GM04504 (cell line): ENCODE measurements at regions not wholly inside any gene's neighbourhood (a gene's known extent, or its start where the extent isn't known, plus 50 kb on each side); places are given as distances from the start of the nearest gene placed in this dataset.

Source experiments
- DNase-seq: peaks from one replicate; pipeline ENCODE4 v3.0.0-alpha.2; 2012; ENCODE audit warnings: low read depth

DNA sequence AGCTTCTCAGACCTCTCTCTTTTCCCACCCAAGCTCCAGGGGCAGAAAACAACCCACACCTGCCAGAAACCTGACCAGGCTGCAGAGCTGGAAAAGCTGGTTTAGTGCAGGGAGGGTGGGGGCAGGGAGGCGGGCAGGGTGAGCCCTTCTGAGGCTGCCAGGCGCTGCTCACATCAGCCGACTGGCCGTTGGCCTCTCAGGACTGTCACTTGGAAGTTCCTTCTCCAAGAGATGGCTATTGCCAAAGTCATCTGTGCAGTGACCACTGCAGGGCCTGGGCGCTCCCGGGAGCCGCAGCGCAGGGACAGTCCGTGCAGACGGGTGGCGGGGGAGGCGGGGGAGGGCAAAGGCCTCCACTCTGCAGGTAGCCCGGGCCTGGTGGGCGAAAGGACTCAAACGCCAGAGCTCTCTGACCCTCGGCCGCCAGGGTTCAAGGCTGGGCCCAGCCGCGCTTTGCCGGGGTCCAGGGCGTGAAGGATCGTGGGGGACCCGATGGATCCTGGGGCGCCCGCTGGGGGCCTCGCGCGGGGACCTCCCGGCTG, 205.0 kb upstream of the IER5L start:
- DNase-seq, result no peak

GRCh38 chr9:129382281-129383018, 204.4 kb upstream of the IER5L start:
- no peak for DNase-seq

DNA sequence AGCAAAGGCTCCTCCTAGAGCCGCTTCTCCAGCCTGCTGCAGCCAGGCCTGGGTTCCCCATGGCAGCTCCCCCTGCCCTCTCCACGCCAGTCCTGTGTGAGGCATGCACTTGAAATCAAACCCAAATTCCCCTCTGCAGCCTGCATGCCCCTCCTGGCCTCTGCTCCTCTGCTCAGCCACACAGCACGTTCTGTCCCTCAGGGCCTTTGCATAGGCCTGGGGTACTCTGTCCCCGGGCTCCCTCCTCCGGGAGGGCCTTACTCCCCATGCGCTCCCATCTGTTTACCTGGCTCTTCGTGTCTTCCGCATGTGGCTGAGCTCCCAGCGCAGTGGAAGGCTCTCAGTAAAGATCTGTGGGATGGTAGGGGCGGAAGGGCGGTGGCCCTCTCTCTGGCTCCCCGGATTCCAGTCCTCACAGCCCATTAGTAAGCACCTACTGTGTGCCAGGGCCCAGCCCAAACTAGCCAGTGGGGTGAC, 203.5 kb upstream of the IER5L start:
- no peak for DNase-seq

- DNase-seq, result no peak
Measured at GRCh38 chr9:129380961-129381401, 202.9 kb upstream of the IER5L start.

- DNase-seq, result no peak
Measured at GRCh38 chr9:129379886-129380285, 201.8 kb upstream of the IER5L start.

- no peak for DNase-seq
Measured at GRCh38 chr9:129379181-129379836, 201.2 kb upstream of the IER5L start.

DNA sequence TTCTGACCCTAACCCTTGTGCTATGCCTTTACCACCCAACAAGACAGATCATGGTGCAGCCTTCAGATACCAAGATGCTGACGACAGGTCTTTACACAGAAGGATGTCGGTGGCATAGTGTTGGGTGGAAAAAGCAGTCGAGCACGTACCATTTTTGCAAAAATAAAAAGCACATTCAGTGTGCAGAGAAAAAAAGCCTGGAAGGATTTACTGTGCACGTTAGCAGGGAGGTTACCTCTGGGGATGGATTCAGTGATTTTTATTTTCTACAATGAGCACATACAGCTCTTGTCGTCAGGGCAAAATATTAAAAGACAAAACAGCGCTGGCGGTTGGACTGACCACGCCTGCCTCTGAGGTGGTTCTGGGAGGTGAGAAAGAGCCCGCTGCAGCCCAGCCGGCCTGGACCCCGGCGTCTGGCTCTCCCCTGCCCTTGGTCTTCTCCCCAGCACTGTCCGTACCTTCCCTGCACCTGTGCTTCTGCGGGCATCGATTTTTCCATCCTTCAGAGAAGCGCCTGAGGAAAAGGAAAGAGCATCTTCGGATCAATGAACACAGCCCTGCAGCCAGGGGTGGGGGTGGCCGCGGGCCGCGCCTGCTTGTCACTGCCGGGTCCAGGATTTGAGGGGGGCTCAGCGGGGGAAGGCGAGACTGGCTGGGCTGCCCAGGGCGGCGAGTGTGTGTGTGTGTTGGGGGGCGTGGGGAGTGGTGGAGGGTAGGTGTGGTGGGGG, 200.0 kb upstream of the IER5L start:
- DNase-seq, result no peak

GRCh38 chr9:129377181-129377580, 199.1 kb upstream of the IER5L start:
- no peak for DNase-seq

DNA sequence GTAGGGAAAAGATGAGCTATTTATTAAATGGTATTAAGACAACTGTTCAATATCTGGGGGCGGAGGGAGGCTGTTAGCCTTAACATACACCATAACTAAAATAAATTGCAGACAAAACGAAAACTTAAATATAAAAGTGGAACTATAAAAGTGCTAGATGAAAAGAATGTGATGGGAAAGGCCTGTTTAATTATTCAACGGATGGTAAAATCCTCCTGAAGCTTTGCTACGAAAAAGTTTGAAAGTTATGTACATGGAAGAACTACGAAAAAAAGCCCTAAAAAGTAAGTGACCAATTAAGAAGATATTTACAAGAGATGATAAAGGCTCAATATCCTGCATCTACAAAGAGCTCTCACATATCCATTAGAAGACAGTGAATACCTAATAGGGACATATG, 197.8 kb upstream of the IER5L start:
- no peak for DNase-seq

DNA sequence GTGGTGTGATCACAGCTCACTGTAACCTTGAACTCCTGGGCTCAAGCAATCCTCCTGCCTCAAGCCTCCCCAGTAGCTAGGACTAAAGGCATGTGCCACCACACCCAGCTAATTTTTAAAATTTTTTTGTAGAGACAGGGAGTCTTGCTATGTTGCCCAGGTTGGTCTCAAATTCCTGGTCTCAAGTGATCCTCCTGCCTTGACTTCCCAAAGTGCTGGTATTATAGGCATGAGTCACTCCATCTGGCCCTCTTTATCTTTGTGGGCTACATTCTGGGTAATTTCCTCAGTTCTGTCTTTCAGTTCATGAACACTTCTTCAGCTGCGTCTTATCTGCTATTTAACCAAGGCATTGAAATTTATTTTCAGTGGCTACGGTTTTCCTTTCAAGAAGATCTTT, 196.6 kb upstream of the IER5L start:
- no peak for DNase-seq

DNA sequence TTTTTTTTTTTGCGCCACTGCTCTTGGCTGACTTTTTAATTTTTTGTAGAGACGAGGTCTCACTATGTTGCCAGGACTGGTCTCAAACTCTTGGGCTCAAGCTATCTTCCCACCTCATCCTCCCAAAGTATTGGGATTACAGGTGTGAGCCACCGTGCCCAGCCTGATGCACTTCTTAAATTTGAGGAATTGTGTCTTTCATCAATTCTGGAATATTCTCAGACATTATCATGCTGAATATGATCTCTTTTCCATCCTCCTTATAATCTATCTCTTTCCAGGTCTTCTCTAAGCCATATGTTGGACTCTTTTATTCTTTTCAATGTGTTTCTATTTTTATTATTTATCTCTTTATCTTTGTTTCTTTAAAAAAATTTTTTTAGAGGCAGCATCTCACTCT, 196.2 kb upstream of the IER5L start:
- no peak for DNase-seq

GRCh38 chr9:129373361-129373760, 195.3 kb upstream of the IER5L start:
- DNase-seq, result no peak

GRCh38 chr9:129370770-129371169, 192.7 kb upstream of the IER5L start:
- DNase-seq, result no peak

GRCh38 chr9:129368444-129368978, 190.4 kb upstream of the IER5L start:
- no peak for DNase-seq

GRCh38 chr9:129367287-129367686, 189.2 kb upstream of the IER5L start:
- no peak for DNase-seq

GRCh38 chr9:129365196-129365595, 187.1 kb upstream of the IER5L start:
- no peak for DNase-seq

DNA sequence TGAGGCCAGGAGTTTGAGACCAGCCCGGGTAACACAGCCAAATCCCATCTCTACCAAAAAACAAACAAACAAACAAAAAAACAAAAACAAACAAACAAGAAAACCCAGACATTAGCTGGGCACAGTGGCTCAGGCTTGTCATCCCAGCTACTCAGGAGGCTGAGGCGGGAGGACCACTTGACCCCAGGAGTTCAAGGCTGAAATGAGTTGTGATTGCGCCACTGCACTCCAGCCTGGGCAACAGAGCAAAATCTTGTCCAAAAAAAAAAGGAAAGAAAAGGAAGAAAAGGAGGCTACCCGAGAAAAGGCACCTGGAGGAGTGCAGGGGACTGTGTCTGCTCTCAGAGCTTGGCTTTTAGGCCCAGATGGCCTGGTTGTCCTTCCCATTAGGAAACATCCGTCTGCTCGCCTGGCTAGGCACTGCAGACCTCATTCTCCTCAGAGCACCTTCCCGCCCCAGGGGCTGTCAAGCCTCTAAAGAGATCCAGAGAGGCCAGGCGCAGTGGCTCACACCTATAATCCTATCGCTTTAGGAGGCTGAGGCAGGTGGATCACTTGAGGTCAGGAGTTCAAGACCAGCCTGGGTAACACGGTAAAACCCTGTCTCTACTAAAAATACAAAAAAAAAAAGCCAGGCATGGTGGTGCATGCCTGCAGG, 185.3 kb upstream of the IER5L start:
- no peak for DNase-seq

GRCh38 chr9:129362287-129363000, 184.4 kb upstream of the IER5L start:
- DNase-seq, result no peak

DNA sequence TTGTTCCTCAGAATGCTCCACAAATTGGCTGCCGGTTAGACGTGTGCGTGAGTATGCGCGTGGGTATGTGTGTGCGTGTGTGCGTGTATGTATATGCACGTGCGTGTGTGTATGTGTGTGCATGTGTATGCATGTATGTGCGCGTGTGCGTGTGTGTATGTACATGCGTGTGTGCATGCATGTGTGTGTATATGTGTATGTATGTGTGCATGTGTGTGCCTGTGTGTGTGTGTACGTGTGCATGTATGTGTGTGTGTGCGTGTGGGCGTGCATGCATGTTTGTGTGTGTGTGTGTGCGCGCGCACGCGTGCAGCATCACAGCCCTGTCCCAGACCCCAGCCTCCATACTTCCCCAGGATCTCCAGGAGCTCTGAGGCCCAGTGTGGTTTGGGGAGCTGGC, 183.1 kb upstream of the IER5L start:
- no peak for DNase-seq

GRCh38 chr9:129359916-129360536, 182.0 kb upstream of the IER5L start:
- no peak for DNase-seq
